ENCODE measurements at regions not wholly inside any gene's neighbourhood (a gene's known extent, or its start where the extent isn't known, plus 50 kb on each side); places are given as distances from the start of the nearest gene placed in this dataset.

DNA sequence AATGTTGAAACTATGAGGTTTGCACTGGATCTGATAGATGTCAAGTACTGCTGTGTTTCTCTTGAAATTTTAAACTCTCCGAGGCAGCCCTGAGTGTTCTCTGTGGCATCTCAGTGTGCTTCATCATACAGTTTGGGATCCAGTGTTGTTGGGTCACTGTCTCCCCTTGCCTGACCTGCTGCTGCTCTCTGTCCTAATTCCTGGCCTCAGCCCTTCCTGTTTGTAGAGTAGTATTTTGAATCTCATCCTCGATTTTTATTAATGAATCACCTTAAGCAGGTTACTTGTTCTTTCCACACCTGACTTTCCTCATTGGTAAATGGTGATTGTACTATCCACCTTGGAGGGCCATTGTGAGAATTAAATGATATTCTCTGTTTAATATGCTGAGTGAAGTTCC, 70.7 kb upstream of the PAX6 start:
- TF ChIP-seq ZFX (IDR thresholded peaks at IDR 0.05; ENCODE audit: borderline replicate concordance): no peak
- TF ChIP-seq, protein P1, sequence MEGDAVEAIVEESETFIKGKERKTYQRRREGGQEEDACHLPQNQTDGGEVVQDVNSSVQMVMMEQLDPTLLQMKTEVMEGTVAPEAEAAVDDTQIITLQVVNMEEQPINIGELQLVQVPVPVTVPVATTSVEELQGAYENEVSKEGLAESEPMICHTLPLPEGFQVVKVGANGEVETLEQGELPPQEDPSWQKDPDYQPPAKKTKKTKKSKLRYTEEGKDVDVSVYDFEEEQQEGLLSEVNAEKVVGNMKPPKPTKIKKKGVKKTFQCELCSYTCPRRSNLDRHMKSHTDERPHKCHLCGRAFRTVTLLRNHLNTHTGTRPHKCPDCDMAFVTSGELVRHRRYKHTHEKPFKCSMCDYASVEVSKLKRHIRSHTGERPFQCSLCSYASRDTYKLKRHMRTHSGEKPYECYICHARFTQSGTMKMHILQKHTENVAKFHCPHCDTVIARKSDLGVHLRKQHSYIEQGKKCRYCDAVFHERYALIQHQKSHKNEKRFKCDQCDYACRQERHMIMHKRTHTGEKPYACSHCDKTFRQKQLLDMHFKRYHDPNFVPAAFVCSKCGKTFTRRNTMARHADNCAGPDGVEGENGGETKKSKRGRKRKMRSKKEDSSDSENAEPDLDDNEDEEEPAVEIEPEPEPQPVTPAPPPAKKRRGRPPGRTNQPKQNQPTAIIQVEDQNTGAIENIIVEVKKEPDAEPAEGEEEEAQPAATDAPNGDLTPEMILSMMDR (IDR thresholded peaks at IDR 0.05): no peak
- H3K27ac ChIP-seq: no peak overlapping the region

DNA sequence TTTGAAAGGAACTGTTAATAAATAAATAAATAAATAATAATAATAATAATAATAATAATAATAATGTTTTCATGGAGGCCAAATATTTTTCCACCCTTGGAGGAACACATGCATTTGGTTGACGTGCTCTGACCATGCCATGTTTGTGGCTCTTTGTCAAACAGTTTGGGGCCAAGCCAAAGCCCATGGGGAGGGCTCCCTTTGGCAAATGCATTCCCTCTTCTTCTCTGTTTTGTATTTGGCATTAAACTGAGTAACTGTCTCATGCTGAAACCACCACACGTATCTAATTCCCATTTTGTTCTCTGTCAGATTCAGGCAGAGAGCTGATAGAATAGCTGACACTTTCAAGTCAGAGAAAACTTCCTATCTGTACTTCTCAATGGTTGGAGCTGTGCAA, 68.6 kb upstream of the PAX6 start:
- no peak overlapping the region for H3K27ac ChIP-seq
- TF ChIP-seq, protein P1 (IDR thresholded peaks at IDR 0.05): no peak
- TF ChIP-seq ZFX (IDR thresholded peaks at IDR 0.05; ENCODE audit: borderline replicate concordance): no peak

DNA sequence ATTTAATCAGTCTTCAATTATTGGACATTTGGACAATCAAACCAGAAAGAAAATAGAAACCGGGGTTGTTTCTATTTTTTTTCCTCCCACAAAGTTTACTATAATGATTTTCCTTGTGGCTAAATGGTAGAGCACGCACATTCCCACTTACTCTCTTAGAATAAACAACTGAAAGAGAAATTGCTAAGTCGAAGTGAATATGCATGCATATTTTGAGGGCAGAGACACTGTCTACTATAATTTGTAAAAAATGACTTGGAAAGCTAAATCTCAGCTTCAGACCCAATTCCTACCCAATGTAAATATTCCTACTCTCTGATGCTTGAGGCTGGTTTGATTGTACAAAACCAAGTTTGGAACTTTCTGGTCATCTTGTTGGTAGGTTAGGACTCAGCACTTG, 66.7 kb upstream of the PAX6 start:
- H3K27ac ChIP-seq: no peak overlapping the region
- TF ChIP-seq ZFX (IDR thresholded peaks at IDR 0.05; ENCODE audit: borderline replicate concordance): no peak
- TF ChIP-seq, protein P1 (IDR thresholded peaks at IDR 0.05): no peak

DNA sequence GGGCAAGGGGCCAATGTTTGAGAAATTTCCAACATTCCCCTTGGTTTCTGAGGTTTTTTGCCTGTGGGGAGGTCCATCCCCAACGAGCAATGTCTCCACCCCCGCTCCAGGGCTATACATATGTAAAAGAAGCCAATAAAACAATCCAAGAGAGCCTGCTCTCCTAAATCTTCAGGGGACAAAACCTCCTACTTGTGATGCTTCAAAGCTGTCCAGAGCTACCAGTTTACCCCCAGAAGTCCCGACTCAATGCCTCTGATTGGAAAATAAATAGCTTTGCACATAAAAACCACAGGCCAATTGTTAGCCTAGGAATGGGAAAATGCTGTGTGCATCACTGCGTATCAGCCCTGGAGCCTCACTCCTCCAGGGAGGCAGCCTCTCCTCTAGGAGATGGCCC, 66.0 kb upstream of the PAX6 start:
- TF ChIP-seq, protein P1 (IDR thresholded peaks at IDR 0.05): no peak
- no peak for TF ChIP-seq ZFX (IDR thresholded peaks at IDR 0.05; ENCODE audit: borderline replicate concordance)
- no peak overlapping the region for H3K27ac ChIP-seq

DNA sequence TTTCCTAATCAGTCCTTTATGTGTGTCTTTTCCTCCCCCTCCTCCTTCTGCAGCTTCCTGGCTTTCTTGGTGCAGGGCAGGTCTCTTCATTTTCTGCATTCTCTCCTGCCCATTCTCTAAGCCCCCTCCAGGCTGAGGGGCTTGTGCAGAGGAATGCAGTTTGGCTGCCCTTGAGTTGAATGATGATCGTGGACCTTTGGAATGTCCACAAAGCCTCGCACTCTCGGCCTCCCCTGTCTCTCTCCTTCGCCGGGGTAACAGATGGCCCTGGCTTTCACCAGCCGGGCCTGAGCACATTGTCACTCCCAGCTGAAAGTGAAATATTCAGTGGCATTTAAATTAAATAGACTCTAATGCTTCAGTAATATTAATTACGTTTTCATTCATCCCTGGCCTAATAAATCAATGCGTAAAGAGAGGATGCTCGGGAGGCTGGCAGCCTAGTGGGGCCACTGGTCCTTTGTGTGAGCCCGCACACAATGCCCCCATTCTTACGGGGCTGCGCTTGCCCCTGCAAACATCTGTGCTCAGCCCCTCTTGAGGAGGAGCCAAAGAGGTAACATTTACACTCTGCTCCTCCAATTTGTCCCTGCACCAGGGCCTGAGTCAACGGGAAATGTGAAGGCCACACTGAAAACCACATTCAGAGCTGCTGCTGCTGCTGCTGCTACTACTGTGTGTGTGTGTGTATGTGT, 64.9 kb upstream of the PAX6 start:
- TF ChIP-seq, protein P1 (IDR thresholded peaks at IDR 0.05): no peak
- no peak overlapping the region for H3K27ac ChIP-seq

DNA sequence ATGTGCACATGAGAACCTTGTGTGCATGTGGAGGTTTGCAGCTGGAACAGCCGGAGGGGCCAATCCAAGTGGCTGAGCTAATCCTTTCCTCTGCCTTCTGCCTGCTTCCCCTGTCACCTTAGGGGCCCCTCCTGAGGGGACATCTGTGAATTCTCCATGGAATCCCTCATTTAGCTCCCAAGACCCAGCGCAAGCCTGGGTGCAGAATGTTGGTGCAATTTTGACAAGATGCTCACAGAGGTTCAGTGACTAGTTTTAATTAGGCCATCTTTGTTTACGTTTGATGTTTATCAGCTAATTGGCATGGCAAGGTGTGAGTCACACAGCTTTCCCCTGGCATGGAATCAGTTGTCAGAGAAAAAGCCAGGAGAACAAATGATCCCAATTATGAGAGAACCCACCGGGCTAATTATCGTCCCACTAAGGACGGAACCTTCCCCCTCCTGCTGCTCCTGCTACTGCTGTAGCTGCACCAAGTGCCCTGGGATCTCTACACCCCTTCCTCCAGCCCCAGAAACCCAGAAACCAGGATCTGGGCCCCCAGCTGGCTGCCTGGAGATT, 63.6 kb upstream of the PAX6 start:
- no peak for TF ChIP-seq ZFX (IDR thresholded peaks at IDR 0.05; ENCODE audit: borderline replicate concordance)
- TF ChIP-seq, protein P1 (IDR thresholded peaks at IDR 0.05): no peak
- H3K27ac ChIP-seq: no peak overlapping the region

DNA sequence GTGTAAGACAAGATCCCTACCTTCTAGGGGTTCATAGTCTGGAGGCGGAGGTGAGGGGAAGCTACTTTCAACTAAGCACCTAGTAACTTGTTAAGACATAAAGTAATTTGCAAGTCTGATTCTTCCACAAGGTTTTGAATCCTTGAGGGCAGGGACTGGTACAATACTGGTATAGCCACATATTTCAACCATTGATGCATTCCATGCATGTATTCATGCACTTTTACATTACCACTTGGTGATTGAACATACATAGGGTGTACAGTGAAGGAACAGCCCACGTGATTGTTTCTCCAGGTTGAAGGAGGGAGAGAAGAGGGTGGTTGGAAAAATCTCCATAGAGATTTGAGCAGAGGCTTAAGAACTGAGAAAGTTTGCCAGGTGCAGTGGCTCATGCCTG, 62.0 kb upstream of the PAX6 start:
- no peak overlapping the region for H3K27ac ChIP-seq
- TF ChIP-seq, protein P1 (IDR thresholded peaks at IDR 0.05): no peak
- TF ChIP-seq ZFX (IDR thresholded peaks at IDR 0.05; ENCODE audit: borderline replicate concordance): no peak

Measured in 22Rv1 (cell line).